Breast epithelium (tissue), 3 donors: ENCODE measurements at regions not wholly inside any gene's neighbourhood (a gene's known extent, or its start where the extent isn't known, plus 50 kb on each side); places are given as distances from the start of the nearest gene placed in this dataset.

Experiments used
- CTCF ChIP-seq, 3 donors: fragments of 450-650 bp; IDR thresholded peaks; one replicate each; pipeline ENCODE4 v1.5.1; 2016 to 2017; ENCODE audit warnings: antibody characterized with exemption in 3 of 3, mild to moderate bottlenecking in 3 of 3, moderate library complexity in 3 of 3
- POLR2A ChIP-seq: fragments of 450-650 bp; IDR thresholded peaks from one replicate; pipeline ENCODE4 v1.6.1; 2016; ENCODE audit warnings: antibody characterized with exemption, mild to moderate bottlenecking, moderate library complexity

- TF ChIP-seq CTCF (IDR thresholded peaks at IDR 0.05) = no peak
- no peak for TF ChIP-seq POLR2A
Observed at GRCh38 chr11:87849216-87849615, 326.0 kb downstream of the RAB38 start.
